Endothelial cell of umbilical vein (primary cell): ENCODE measurements at regions not wholly inside any gene's neighbourhood (a gene's known extent, or its start where the extent isn't known, plus 50 kb on each side); places are given as distances from the start of the nearest gene placed in this dataset.

Experiments
- JUN ChIP-seq: IDR thresholded peaks from 2 replicates; pipeline ENCODE4 v1.6.1; 2011; ENCODE audit warnings: borderline replicate concordance, low read depth; ENCODE audit not compliant: insufficient read length, insufficient read depth
- POLR2AphosphoS5 ChIP-seq: IDR thresholded peaks from 2 replicates; pipeline ENCODE4 v1.6.1; 2012; ENCODE audit warnings: low read depth, mild to moderate bottlenecking, control low read depth, low read length, moderate library complexity; ENCODE audit not compliant: insufficient read depth
- TF ChIP-seq, protein P1 (sequence below), 2 donors: IDR thresholded peaks; 1 replicate in 1 of 2; 2 replicates in 1 of 2; pipeline ENCODE4 v1.5.1; 2011; ENCODE audit warnings: low read length in 2 of 2, mild to moderate bottlenecking in 2 of 2, moderate library complexity in 2 of 2, control low read depth in 1 of 2, inconsistent platforms in 1 of 2, low read depth in 1 of 2; ENCODE audit not compliant: insufficient read depth in 1 of 2; ENCODE audit errors: extremely low read depth in 1 of 2
- TF ChIP-seq, protein P2 (sequence below): IDR thresholded peaks from 2 replicates; pipeline ENCODE4 v1.6.1; 2011; ENCODE audit not compliant: insufficient read depth, insufficient read length

DNA sequence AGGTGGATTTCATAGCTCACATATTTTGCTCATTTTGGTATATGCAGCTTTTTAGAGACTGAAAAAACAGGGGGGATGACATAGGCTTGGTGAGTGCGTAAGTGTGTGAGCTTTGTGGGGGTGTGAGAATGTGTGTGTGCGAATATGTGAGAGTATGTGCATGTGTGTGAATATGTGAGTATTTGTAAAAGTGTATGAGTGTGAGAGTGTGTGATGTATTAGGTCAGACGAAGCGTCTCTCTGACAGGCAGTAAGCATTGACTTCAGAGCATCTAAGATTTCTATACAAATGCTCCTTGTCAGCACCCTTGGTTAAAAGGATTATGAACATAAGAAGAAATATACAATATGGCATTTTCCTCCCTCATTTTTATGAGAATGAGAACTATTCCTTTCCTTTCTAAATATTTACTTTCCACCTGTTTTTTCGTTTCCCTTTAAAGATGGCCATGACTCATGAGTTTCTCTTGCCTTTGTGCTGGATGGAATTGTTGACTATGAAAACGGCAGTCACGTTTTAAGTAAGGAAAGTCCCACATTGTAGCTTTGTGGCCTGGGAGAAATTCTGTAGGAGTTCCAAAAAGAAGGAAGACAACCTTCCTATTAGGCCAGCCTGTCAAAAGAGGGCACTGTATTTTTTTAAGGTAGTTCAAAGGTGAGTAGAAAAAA is 276.4 kb downstream of the FOXL1 start:
- TF ChIP-seq, protein P1, sequence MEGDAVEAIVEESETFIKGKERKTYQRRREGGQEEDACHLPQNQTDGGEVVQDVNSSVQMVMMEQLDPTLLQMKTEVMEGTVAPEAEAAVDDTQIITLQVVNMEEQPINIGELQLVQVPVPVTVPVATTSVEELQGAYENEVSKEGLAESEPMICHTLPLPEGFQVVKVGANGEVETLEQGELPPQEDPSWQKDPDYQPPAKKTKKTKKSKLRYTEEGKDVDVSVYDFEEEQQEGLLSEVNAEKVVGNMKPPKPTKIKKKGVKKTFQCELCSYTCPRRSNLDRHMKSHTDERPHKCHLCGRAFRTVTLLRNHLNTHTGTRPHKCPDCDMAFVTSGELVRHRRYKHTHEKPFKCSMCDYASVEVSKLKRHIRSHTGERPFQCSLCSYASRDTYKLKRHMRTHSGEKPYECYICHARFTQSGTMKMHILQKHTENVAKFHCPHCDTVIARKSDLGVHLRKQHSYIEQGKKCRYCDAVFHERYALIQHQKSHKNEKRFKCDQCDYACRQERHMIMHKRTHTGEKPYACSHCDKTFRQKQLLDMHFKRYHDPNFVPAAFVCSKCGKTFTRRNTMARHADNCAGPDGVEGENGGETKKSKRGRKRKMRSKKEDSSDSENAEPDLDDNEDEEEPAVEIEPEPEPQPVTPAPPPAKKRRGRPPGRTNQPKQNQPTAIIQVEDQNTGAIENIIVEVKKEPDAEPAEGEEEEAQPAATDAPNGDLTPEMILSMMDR (IDR thresholded peaks at IDR 0.05; ENCODE audit: extremely low read depth in 1 of 2, insufficient read depth in 1 of 2, low read depth in 1 of 2, low read length in 2 of 2), result no peak
- TF ChIP-seq, protein P2, sequence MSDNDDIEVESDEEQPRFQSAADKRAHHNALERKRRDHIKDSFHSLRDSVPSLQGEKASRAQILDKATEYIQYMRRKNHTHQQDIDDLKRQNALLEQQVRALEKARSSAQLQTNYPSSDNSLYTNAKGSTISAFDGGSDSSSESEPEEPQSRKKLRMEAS, result no peak
- TF ChIP-seq JUN (no peak), POLR2AphosphoS5 (no peak)
